HepG2 (cell line): ENCODE measurements at regions not wholly inside any gene's neighbourhood (a gene's known extent, or its start where the extent isn't known, plus 50 kb on each side); places are given as distances from the start of the nearest gene placed in this dataset.

ENCODE experiments used
- ATAC-seq: fragments of 200-7000 bp; cut with Tn5 transposase; 3 replicates; pipeline ENCODE4 v1.9.1; 2020; ENCODE audit warnings: mild to moderate bottlenecking, moderate library complexity
- BruUV-seq: library from RNA; stranded (reverse); fragments of 400-500 nt; replicated peaks from 2 replicates; lab custom pipeline; 2021; lab: Mats Ljungman, UMichigan
- CTCF ChIA-PET: fragments of 300-600 bp; formaldehyde crosslinking; extraction: SDS; loops from one replicate; lab custom pipeline; 2021; ENCODE audit warnings: low total read pairs, inconsistent platforms, low intra/inter-chr PET ratio; lab: Yijun Ruan, JAX
- POLR2A ChIA-PET: fragments of 350-600 bp; sonication (Branson Sonifier 250); formaldehyde crosslinking; loops from one replicate; lab custom pipeline; 2020; ENCODE audit warnings: antibody characterized with exemption, inconsistent platforms; lab: Yijun Ruan, JAX
- DNase-seq: peaks from one replicate; pipeline ENCODE4 v3.0.0-alpha.2; 2015; ENCODE audit warnings: low spot score
- FAIRE-seq: peaks from 3 replicates; lab custom pipeline; 2011; peaks lifted over from hg19 to GRCh38; lab: Jason Lieb, UNC
- H2AFZ ChIP-seq: one replicate; pipeline ENCODE4 v1.6.1; 2011; ENCODE audit warnings: low read length, inconsistent platforms
- H3K27ac ChIP-seq: fragments of 300-600 bp; 3 replicates; pipeline ENCODE4 v1.8.0; 2011; ENCODE audit warnings: mixed run types, mild to moderate bottlenecking, mixed read lengths, low read length, inconsistent platforms; ENCODE audit not compliant: insufficient read depth; ENCODE audit errors: extremely low read length
- H3K27me3 ChIP-seq, 2 experiments: fragments of 200-600 bp in 1 of 2; 2 replicates in 1 of 2; 3 replicates in 1 of 2; pipeline versions ENCODE4 v1.6.0 to v1.8.0; 2011; ENCODE audit warnings: low read length in 2 of 2, mild to moderate bottlenecking in 2 of 2, moderate library complexity in 2 of 2, inconsistent platforms in 1 of 2; ENCODE audit not compliant: insufficient read depth in 2 of 2, control insufficient read depth in 1 of 2
- H3K36me3 ChIP-seq, 2 experiments: fragments of 200-600 bp in 1 of 2; replicated peaks in 1 of 2; 2 replicates in 1 of 2; 3 replicates in 1 of 2; pipeline versions ENCODE4 v1.5.1 to v1.8.0; 2011; ENCODE audit warnings: low read length in 2 of 2, inconsistent platforms in 1 of 2; ENCODE audit not compliant: insufficient read depth in 2 of 2, control insufficient read depth in 1 of 2
- H3K4me1 ChIP-seq: 2 replicates; pipeline ENCODE4 v1.5.1; 2012; ENCODE audit warnings: low read length, inconsistent platforms; ENCODE audit not compliant: insufficient read depth
- H3K4me2 ChIP-seq: 2 replicates; pipeline ENCODE4 v1.6.0; 2011; ENCODE audit warnings: low read depth, low read length, inconsistent platforms
- H3K4me3 ChIP-seq, 3 experiments: fragments of 200-600 bp in 1 of 3; sonication (generic), shearing (Covaris generic) in 1 of 3; replicated peaks in 1 of 3; 2 replicates each; pipeline ENCODE4 v1.5.1; 2011 to 2016; ENCODE audit warnings: low read length in 3 of 3, inconsistent platforms in 2 of 3, low read depth in 2 of 3, mild to moderate bottlenecking in 2 of 3, control low read depth in 1 of 3, mixed read lengths in 1 of 3; ENCODE audit not compliant: insufficient read depth in 1 of 3
- H3K79me2 ChIP-seq: one replicate; pipeline ENCODE4 v1.6.1; 2011; ENCODE audit warnings: low read length, inconsistent platforms; ENCODE audit not compliant: insufficient read depth
- H3K9ac ChIP-seq: 2 replicates; pipeline ENCODE4 v1.6.0; 2011; ENCODE audit warnings: mild to moderate bottlenecking, low read depth, low read length, inconsistent platforms; ENCODE audit not compliant: insufficient read depth
- H3K9me3 ChIP-seq: 2 replicates; pipeline ENCODE4 v1.5.1; 2012; ENCODE audit warnings: mild to moderate bottlenecking, low read length
- H4K20me1 ChIP-seq: 2 replicates; pipeline ENCODE4 v1.6.0; 2011; ENCODE audit warnings: inconsistent platforms, mild to moderate bottlenecking, low read length, moderate library complexity; ENCODE audit not compliant: insufficient read depth
- CBX2 ChIP-seq, 2 experiments: fragments of 200-600 bp in 1 of 2; sonication (generic); formaldehyde crosslinking in 1 of 2; IDR thresholded peaks; 2 replicates each; pipeline versions ENCODE4 v1.7.0 to v1.8.1; 2018 to 2022; ENCODE audit warnings: low read depth in 2 of 2, low read length in 1 of 2, mild to moderate bottlenecking in 1 of 2, missing genetic modification reagents in 1 of 2
- EHMT2 ChIP-seq: fragments of 200-600 bp; sonication (generic); IDR thresholded peaks from 2 replicates; pipeline ENCODE4 v1.7.0; 2017; ENCODE audit warnings: antibody characterized with exemption, low read depth, low read length, borderline replicate concordance
- GZF1 ChIP-seq: sonication (generic); formaldehyde crosslinking; IDR thresholded peaks from 2 replicates; pipeline ENCODE4 v1.5.1; 2020; ENCODE audit warnings: mild to moderate bottlenecking, missing genetic modification reagents
- MAZ ChIP-seq, 2 experiments: sonication (generic) in 1 of 2; formaldehyde crosslinking in 1 of 2; IDR thresholded peaks; 2 replicates each; pipeline versions ENCODE4 v1.5.0 to v1.6.1; 2012 to 2020; ENCODE audit warnings: low read depth in 2 of 2, mild to moderate bottlenecking in 2 of 2, borderline replicate concordance in 1 of 2, improper control_type of control experiment in 1 of 2, low read length in 1 of 2, missing genetic modification reagents in 1 of 2, moderate library complexity in 1 of 2
- SMARCC2 ChIP-seq: fragments of 450-650 bp; IDR thresholded peaks from 2 replicates; pipeline ENCODE4 v1.6.1; 2017; ENCODE audit warnings: antibody characterized with exemption, mild to moderate bottlenecking
- SMYD3 ChIP-seq: sonication (generic); formaldehyde crosslinking; IDR thresholded peaks from 2 replicates; pipeline ENCODE4 v1.8.1; 2023; ENCODE audit warnings: mild to moderate bottlenecking, missing genetic modification reagents
- SRY ChIP-seq: sonication (generic); formaldehyde crosslinking; IDR thresholded peaks from 2 replicates; pipeline ENCODE4 v1.8.0; 2022; ENCODE audit warnings: mild to moderate bottlenecking, missing genetic modification reagents
- ZC3H13 ChIP-seq: sonication (generic); formaldehyde crosslinking; IDR thresholded peaks from 2 replicates; pipeline ENCODE4 v1.8.1; 2023; ENCODE audit warnings: mild to moderate bottlenecking, missing genetic modification reagents, moderate library complexity
- ZFX ChIP-seq: sonication (generic); formaldehyde crosslinking; IDR thresholded peaks from 2 replicates; pipeline ENCODE4 v1.4.0; 2020; ENCODE audit warnings: mild to moderate bottlenecking, low read depth, missing genetic modification reagents, moderate library complexity
- ZNF564 ChIP-seq: sonication (generic); formaldehyde crosslinking; IDR thresholded peaks from 2 replicates; pipeline ENCODE4 v1.8.1; 2023; ENCODE audit warnings: mild to moderate bottlenecking, missing genetic modification reagents
- ZNF629 ChIP-seq: sonication (generic); formaldehyde crosslinking; conservative IDR thresholded peaks from 2 replicates; pipeline ENCODE4 v1.5.0; 2020; ENCODE audit warnings: missing genetic modification reagents
- ZNF678 ChIP-seq: sonication (generic); formaldehyde crosslinking; IDR thresholded peaks from 2 replicates; pipeline ENCODE4 v1.4.0; 2020; ENCODE audit warnings: mild to moderate bottlenecking, missing genetic modification reagents
- ZSCAN25 ChIP-seq: sonication (generic); formaldehyde crosslinking; IDR thresholded peaks from 2 replicates; pipeline ENCODE4 v1.8.0; 2022; ENCODE audit warnings: mild to moderate bottlenecking, missing genetic modification reagents
- WGBS: methylation state at CpG from one replicate; pipeline ENCODE4 v1.1.6; 2017; ENCODE audit warnings: low lambda C conversion rate; 5-methylcytosine and 5-hydroxymethylcytosine counted together
- in situ Hi-C: cut with HindIII; loops from 2 replicates; pipeline ENCODE4 v1.10.0; 2017; ENCODE audit warnings: low pct_unique_long_range_greater_than_20kb; ENCODE audit not compliant: extremely low pct_ligation_motif_present
- intact Hi-C: fragments of 100-400 bp; cut with micrococcal nuclease; formaldehyde crosslinking; loops from one replicate; pipeline ENCODE4 v1.10.0; 2022; ENCODE audit not compliant: unreplicated experiment
- TF ChIP-seq, protein P1 (sequence below), 2 experiments: sonication (generic) in 1 of 2; formaldehyde crosslinking in 1 of 2; IDR thresholded peaks; 2 replicates each; pipeline versions ENCODE4 v1.4.0 to v1.6.1; 2016 to 2020; ENCODE audit warnings: borderline replicate concordance in 1 of 2, low read depth in 1 of 2, mild to moderate bottlenecking in 1 of 2, missing genetic modification reagents in 1 of 2
- TF ChIP-seq, protein P2 (sequence below): sonication (generic); formaldehyde crosslinking; IDR thresholded peaks from 2 replicates; pipeline ENCODE4 v1.4.0; 2020; ENCODE audit warnings: missing genetic modification reagents, borderline replicate concordance
- TF ChIP-seq, protein P3 (sequence below): sonication (generic); formaldehyde crosslinking; IDR thresholded peaks from 2 replicates; pipeline ENCODE4 v1.8.0; 2022; ENCODE audit warnings: missing genetic modification reagents, mild to moderate bottlenecking, inconsistent platforms, borderline replicate concordance

DNA sequence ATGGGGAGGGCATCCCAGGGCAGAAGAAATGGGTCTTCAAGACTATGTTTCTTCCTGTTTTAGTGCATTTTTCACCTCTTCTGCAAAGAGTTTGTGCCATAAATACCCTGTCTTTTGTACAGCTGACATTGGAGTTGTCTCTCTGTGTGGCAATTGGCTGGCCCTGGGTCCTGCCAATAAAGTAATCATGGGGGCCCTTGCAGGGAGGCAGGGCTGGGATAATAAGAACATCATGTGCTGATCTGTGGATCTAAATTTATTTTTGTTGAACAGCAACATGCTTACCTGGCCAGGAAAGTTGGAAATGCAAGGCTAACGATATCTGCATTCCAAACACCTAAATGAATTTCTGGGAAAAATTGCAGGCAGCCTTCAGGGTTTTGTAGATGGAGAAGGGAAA lies 174.6 kb upstream of the GATB start:
- H3K4me2 ChIP-seq: no peak overlapping the region
- no peak overlapping the region for H3K9ac ChIP-seq
- no peaks in the 10 kb centered on the region for H3K9me3 ChIP-seq
- no peaks in the 10 kb centered on the region for H3K4me1 ChIP-seq
- no peak overlapping the region for H3K27ac ChIP-seq
- in situ Hi-C loops: no loop called here
- POLR2A ChIA-PET: no interaction called here
- no peak overlapping the region for H2AFZ ChIP-seq
- CTCF ChIA-PET: no interaction called here
- no peak overlapping the region for H3K4me3 ChIP-seq
- FAIRE-seq: no peak
- BruUV-seq: no TSS peak
- H3K27me3 ChIP-seq: no peaks in the 10 kb centered on the region
- H4K20me1 ChIP-seq: no peaks in the 10 kb centered on the region
- ATAC-seq: no peak
- WGBS: 5% methylated on average over 1 of the region's 1 CpG
- intact Hi-C loops: no loop called here
- H3K36me3 ChIP-seq: no peaks in the 10 kb centered on the region
- DNase-seq: no peak
- H3K79me2 ChIP-seq: no peaks in the 10 kb centered on the region
- no peak for TF ChIP-seq SMYD3 (CRISPR knock-in tag)
- TF ChIP-seq GZF1 (CRISPR knock-in tag): no peak
- TF ChIP-seq, protein P1, sequence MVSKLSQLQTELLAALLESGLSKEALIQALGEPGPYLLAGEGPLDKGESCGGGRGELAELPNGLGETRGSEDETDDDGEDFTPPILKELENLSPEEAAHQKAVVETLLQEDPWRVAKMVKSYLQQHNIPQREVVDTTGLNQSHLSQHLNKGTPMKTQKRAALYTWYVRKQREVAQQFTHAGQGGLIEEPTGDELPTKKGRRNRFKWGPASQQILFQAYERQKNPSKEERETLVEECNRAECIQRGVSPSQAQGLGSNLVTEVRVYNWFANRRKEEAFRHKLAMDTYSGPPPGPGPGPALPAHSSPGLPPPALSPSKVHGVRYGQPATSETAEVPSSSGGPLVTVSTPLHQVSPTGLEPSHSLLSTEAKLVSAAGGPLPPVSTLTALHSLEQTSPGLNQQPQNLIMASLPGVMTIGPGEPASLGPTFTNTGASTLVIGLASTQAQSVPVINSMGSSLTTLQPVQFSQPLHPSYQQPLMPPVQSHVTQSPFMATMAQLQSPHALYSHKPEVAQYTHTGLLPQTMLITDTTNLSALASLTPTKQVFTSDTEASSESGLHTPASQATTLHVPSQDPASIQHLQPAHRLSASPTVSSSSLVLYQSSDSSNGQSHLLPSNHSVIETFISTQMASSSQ (IDR thresholded peaks at IDR 0.05; ENCODE audit: low read depth): no peak
- TF ChIP-seq, protein P1 (CRISPR knock-in tag; IDR thresholded peaks at IDR 0.05; ENCODE audit: borderline replicate concordance): no peak
- no peak for TF ChIP-seq EHMT2
- no peak for TF ChIP-seq SRY (CRISPR knock-in tag)
- TF ChIP-seq, protein P2, sequence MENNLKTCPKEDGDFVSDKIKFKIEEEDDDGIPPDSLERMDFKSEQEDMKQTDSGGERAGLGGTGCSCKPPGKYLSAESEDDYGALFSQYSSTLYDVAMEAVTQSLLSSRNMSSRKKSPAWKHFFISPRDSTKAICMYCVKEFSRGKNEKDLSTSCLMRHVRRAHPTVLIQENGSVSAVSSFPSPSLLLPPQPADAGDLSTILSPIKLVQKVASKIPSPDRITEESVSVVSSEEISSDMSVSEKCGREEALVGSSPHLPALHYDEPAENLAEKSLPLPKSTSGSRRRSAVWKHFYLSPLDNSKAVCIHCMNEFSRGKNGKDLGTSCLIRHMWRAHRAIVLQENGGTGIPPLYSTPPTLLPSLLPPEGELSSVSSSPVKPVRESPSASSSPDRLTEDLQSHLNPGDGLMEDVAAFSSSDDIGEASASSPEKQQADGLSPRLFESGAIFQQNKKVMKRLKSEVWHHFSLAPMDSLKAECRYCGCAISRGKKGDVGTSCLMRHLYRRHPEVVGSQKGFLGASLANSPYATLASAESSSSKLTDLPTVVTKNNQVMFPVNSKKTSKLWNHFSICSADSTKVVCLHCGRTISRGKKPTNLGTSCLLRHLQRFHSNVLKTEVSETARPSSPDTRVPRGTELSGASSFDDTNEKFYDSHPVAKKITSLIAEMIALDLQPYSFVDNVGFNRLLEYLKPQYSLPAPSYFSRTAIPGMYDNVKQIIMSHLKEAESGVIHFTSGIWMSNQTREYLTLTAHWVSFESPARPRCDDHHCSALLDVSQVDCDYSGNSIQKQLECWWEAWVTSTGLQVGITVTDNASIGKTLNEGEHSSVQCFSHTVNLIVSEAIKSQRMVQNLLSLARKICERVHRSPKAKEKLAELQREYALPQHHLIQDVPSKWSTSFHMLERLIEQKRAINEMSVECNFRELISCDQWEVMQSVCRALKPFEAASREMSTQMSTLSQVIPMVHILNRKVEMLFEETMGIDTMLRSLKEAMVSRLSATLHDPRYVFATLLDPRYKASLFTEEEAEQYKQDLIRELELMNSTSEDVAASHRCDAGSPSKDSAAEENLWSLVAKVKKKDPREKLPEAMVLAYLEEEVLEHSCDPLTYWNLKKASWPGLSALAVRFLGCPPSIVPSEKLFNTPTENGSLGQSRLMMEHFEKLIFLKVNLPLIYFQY (CRISPR knock-in tag): no peak
- no peak for TF ChIP-seq ZNF629 (CRISPR knock-in tag)
- no peak for TF ChIP-seq ZSCAN25 (CRISPR knock-in tag)
- no peak for TF ChIP-seq CBX2 (IDR thresholded peaks at IDR 0.05; ENCODE audit: low read depth, low read length)
- no peak for TF ChIP-seq CBX2 (CRISPR knock-in tag; IDR thresholded peaks at IDR 0.05; ENCODE audit: low read depth)
- TF ChIP-seq ZC3H13: no peak
- no peak for TF ChIP-seq ZFX
- TF ChIP-seq MAZ (IDR thresholded peaks at IDR 0.05; ENCODE audit: borderline replicate concordance, low read depth, low read length): no peak
- no peak for TF ChIP-seq MAZ (CRISPR knock-in tag; IDR thresholded peaks at IDR 0.05; ENCODE audit: low read depth)
- TF ChIP-seq ZNF678 (CRISPR knock-in tag): no peak
- TF ChIP-seq ZNF564 (CRISPR knock-in tag): no peak
- no peak for TF ChIP-seq SMARCC2
- TF ChIP-seq, protein P3, sequence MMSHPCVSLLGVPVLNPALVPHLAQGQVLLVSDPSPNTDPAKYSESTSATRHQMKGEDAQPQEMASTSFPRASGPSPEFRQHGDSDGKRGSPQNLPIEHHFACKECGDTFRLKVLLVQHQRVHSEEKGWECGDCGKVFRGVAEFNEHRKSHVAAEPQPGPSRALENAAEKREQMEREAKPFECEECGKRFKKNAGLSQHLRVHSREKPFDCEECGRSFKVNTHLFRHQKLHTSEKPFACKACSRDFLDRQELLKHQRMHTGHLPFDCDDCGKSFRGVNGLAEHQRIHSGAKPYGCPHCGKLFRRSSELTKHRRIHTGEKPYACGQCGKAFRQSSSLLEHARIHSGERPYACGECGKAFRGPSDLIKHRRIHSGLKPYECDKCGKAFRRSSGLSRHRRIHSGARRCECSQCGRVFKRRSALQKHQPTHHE (CRISPR knock-in tag): no peak
